HCEC 1CT (cell line): ENCODE measurements at regions not wholly inside any gene's neighbourhood (a gene's known extent, or its start where the extent isn't known, plus 50 kb on each side); places are given as distances from the start of the nearest gene placed in this dataset.
"Not testable (repeated sequence)": the region's sequence is repeated elsewhere in the genome, so short reads cannot be mapped to it uniquely, and the experiment has no call there.

Source experiments
- DNase-seq: peaks from one replicate; pipeline ENCODE4 v3.0.0-alpha.2; 2017

DNA sequence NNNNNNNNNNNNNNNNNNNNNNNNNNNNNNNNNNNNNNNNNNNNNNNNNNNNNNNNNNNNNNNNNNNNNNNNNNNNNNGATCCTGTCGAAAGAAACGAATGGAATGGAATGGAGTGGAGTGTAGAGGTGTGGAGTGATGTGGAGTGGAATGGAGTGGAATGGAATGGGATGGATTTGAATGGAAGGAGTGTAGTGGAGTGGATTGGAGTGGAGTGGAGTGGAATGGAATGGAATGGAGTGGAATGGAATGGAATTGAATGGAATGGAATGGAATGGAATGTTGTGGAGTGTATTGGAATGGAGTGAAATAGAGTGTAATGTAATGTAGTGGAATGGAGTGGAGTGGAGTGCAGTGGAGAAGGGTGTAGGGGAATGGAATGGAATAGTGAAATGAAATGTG, 1275.4 kb upstream of the TPTE start:
- DNase-seq, result not testable (repeated sequence)

DNA sequence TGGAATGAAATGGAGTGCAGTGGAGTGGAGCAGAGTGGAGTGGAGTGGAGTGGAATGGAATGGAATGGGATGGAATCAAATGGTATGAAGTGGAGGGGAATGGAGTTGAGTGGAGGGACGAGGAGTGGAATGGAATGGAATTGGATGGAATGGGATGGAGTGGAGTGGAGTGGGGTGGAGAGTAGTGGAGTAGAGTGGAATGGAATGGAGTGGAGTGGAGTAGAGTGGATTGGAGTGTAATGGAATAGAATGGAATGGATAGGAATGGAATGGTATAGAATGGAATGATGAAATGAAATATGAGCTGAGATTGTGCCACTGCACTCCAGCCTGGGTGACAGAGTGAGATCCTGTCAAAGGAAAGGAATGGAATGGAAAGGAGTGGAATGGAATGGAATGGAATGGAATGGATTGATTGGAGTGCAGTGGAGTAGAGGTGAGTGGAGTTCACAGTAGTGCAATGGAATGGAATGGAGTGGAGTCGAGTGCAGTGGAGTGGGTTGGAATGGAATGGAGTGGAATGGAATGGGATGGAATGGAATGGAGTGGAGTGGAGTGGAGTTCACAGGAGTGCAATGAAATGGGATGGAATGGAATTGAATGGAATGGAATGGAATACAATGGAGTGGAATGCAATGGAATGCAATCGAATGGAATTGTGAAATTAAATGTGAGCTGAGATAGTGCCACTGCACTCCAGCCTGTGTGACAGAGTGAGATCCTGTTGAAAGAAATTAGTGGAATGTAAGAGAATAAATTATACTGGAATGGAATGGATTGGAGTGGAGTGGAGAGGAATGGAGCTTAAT, 1274.7 kb upstream of the TPTE start:
- DNase-seq, result peak; percentile 1

DNA sequence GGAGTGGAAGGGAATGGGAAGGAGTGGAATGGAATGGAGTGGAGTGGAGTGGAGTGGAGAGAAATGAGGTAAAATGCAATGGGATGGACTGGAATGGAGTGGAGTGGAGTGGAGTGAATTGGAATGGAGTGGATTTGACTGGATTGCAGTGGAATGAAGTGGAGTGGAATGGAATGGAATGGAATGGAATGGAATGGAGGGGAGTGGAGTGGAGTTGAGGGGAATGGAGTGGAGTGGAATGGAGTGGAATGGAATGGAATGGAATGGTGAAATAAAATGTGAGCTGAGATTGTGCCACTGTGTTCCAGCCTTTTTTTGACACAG, 1274.1 kb upstream of the TPTE start:
- DNase-seq, result not testable (repeated sequence)

DNA sequence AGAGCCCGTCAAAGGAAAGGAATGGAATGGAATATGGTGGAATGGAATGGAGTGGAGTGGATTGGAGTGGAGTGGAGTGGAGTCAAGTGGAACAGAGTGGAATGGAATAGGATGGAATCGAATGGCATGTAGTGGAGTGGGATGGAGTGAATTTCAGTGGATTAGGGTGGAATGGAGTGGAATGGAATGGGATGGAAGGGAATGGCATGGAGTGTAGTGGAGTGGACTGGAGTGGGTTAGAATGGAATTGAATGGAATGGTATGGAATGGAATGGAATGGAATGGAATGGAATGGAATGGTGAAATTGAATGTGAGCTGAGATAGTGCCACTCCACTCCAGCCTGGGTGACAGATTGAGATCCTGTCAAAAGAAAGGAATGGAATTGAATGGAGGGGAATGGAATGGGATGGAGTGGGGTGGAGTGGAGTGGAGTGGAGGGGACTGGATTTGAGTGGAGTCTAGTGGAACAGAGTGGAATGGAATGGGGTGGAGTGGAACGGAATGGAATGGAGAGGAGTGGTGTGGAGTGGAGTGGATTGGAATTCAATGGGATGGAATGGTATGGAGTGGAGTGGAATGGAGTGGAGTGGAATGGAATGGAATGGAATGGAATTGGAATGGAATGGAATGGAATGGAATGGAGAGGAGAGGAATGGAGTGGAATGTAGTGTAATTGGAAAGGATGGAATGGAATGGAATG, 1273.6 kb upstream of the TPTE start:
- DNase-seq, result peak; percentile 0
